ENCODE measurements at regions not wholly inside any gene's neighbourhood (a gene's known extent, or its start where the extent isn't known, plus 50 kb on each side); places are given as distances from the start of the nearest gene placed in this dataset.

GRCh38 chr3:117793622-117794265 is 1084.2 kb downstream of the TUSC7 start:
- no TSS peak for BruUV-seq (replicated peaks)
- H3K9me3 ChIP-seq (ENCODE audit: low read length), result peaks cover 5% of the 10 kb centered on the region; the same call in 1 of the 2 replicates
- no peak overlapping the region for H3K4me3 ChIP-seq (ENCODE audit: low read length)
- ATAC-seq (no peak), DNase-seq (no peak)
- no peaks in the 10 kb centered on the region for H3K36me3 ChIP-seq (ENCODE audit: low read depth, low read length)
- CTCF ChIA-PET, result no interaction called here
- H3K9me2 ChIP-seq (replicated peaks; ENCODE audit: low read length), result no peaks in the 10 kb centered on the region
- no peak overlapping the region for H3K9ac ChIP-seq (ENCODE audit: low read length)
- POLR2A ChIA-PET (ENCODE audit: unreplicated experiment), result no interaction called here
- TF ChIP-seq EZH2 (IDR thresholded peaks at IDR 0.05; ENCODE audit: low read length, unreplicated experiment) (no peak), EZH2phosphoT487 (IDR thresholded peaks at IDR 0.05; ENCODE audit: borderline replicate concordance, low read length) (no peak)
- TF ChIP-seq, protein P1, sequence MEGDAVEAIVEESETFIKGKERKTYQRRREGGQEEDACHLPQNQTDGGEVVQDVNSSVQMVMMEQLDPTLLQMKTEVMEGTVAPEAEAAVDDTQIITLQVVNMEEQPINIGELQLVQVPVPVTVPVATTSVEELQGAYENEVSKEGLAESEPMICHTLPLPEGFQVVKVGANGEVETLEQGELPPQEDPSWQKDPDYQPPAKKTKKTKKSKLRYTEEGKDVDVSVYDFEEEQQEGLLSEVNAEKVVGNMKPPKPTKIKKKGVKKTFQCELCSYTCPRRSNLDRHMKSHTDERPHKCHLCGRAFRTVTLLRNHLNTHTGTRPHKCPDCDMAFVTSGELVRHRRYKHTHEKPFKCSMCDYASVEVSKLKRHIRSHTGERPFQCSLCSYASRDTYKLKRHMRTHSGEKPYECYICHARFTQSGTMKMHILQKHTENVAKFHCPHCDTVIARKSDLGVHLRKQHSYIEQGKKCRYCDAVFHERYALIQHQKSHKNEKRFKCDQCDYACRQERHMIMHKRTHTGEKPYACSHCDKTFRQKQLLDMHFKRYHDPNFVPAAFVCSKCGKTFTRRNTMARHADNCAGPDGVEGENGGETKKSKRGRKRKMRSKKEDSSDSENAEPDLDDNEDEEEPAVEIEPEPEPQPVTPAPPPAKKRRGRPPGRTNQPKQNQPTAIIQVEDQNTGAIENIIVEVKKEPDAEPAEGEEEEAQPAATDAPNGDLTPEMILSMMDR (conservative IDR thresholded peaks at IDR 0.05; ENCODE audit: low read depth, low read length), result no peak
- no peaks in the 10 kb centered on the region for H3F3A ChIP-seq (ENCODE audit: low read length, unreplicated experiment)
- no peak overlapping the region for H3K27ac ChIP-seq (ENCODE audit: low read length)
- H3K4me2 ChIP-seq (ENCODE audit: low read length), result no peak overlapping the region
- intact Hi-C loops (cut with micrococcal nuclease), result no loop called here
- no peak overlapping the region for H2AFZ ChIP-seq (ENCODE audit: low read length)
- H4K20me1 ChIP-seq (ENCODE audit: low read length), result no peaks in the 10 kb centered on the region
- H3K4me1 ChIP-seq (ENCODE audit: insufficient read depth, low read length), result no peaks in the 10 kb centered on the region
- H3K27me3 ChIP-seq (ENCODE audit: low read length), result no peaks in the 10 kb centered on the region
- no peaks in the 10 kb centered on the region for H3K79me2 ChIP-seq (ENCODE audit: low read length)

DNA sequence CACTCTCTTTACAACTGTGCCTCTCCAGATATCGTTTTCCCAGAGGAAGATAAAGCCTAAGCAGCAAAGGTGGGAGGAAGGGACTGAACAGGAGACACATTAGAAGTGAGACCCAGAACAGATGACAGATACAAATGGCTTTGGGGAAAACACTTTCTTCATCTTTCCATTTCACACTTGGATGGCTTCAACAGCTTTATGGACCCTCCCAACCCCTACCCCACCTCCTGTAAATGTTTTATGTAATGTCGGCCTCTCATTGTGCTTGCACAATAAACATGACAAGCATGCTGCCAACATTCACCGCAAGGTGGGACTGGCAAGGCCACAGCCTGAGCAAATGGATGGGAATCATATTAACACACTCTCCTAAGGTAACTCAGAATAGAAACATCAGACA is 1088.6 kb downstream of the TUSC7 start:
- Histone ChIP-seq H3K9me2 (replicated peaks; ENCODE audit: low read length) (no peaks in the 10 kb centered on the region), H3K36me3 (ENCODE audit: low read depth, low read length) (no peaks in the 10 kb centered on the region), H3K9me3 (ENCODE audit: low read length) (0 out of 2 replicates have a peak, but pooled peaks cover 5% of the 10 kb centered on the region), H3K4me3 (ENCODE audit: low read length) (no peak overlapping the region), H3K27ac (ENCODE audit: low read length) (no peak overlapping the region), H3K27me3 (ENCODE audit: low read length) (no peaks in the 10 kb centered on the region), H3F3A (ENCODE audit: low read length, unreplicated experiment) (no peaks in the 10 kb centered on the region), H3K9ac (ENCODE audit: low read length) (no peak overlapping the region), H3K4me1 (ENCODE audit: insufficient read depth, low read length) (no peaks in the 10 kb centered on the region), H3K4me2 (ENCODE audit: low read length) (no peak overlapping the region), H3K79me2 (ENCODE audit: low read length) (no peaks in the 10 kb centered on the region), H2AFZ (ENCODE audit: low read length) (no peak overlapping the region), H4K20me1 (ENCODE audit: low read length) (no peaks in the 10 kb centered on the region)
- no TSS peak for BruUV-seq (replicated peaks)
- ChIA-PET CTCF (no interaction called here), POLR2A (ENCODE audit: unreplicated experiment) (no interaction called here)
- DNase-seq, result no peak
- intact Hi-C loops (cut with micrococcal nuclease), result no loop called here
- no peak for ATAC-seq
- TF ChIP-seq, protein P1 (conservative IDR thresholded peaks at IDR 0.05; ENCODE audit: low read depth, low read length), result no peak
- TF ChIP-seq EZH2phosphoT487 (IDR thresholded peaks at IDR 0.05; ENCODE audit: borderline replicate concordance, low read length) (no peak), EZH2 (IDR thresholded peaks at IDR 0.05; ENCODE audit: low read length, unreplicated experiment) (no peak)

DNA sequence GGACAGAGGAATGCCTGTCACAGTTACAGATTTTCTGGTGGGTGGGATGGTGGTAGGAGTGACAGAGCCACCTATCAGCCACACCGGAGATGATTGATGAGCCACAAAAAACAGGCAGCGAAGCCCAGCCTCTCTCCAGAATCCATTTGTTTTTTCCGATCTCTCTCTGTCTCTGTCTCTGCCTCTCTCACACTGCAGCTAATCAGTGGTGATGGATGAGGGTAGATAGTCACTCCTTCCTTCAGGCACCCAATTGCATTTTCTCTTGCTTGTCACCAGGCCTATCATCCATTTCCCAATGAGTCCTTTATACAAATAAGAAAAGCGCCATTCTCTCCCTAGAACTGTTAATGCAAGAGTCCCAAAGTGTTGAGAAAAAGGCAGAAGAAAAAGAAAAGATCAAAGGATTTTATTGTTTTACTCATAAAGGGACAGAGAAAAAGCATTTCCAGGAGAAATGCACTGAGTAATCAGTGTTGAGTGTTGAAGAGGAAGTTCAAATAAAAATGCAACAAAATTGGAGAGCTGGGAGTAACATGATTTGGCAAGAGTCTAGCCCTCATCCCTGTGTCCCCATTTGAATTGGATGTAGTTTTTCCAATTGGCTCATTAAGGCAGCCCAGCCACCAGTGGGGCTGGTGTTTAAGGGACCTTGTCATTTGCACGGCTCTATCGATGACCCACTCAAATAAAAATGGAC is 1089.3 kb downstream of the TUSC7 start:
- ChIA-PET POLR2A (ENCODE audit: unreplicated experiment) (no interaction called here), CTCF (no interaction called here)
- H3K4me3 ChIP-seq (ENCODE audit: low read length), result no peak overlapping the region

More for the DNA sequence above, 1089.3 kb downstream of the TUSC7 start:
- H3K79me2 ChIP-seq (ENCODE audit: low read length), result no peaks in the 10 kb centered on the region
- DNase-seq, result no peak
- no peaks in the 10 kb centered on the region for H3K27me3 ChIP-seq (ENCODE audit: low read length)
- no peaks in the 10 kb centered on the region for H4K20me1 ChIP-seq (ENCODE audit: low read length)
- intact Hi-C loops (cut with micrococcal nuclease), result no loop called here
- H3K9ac ChIP-seq (ENCODE audit: low read length), result no peak overlapping the region
- no peaks in the 10 kb centered on the region for H3K4me1 ChIP-seq (ENCODE audit: insufficient read depth, low read length)
- no peaks in the 10 kb centered on the region for H3K36me3 ChIP-seq (ENCODE audit: low read depth, low read length)
- ATAC-seq, result no peak
- H3K27ac ChIP-seq (ENCODE audit: low read length), result no peak overlapping the region
- no peak overlapping the region for H2AFZ ChIP-seq (ENCODE audit: low read length)
- H3F3A ChIP-seq (ENCODE audit: low read length, unreplicated experiment), result no peaks in the 10 kb centered on the region
- H3K9me2 ChIP-seq (replicated peaks; ENCODE audit: low read length), result no peaks in the 10 kb centered on the region
- H3K9me3 ChIP-seq (ENCODE audit: low read length), result 0 out of 2 replicates have a peak, but pooled peaks cover 5% of the 10 kb centered on the region
- H3K4me2 ChIP-seq (ENCODE audit: low read length), result no peak overlapping the region
- no TSS peak for BruUV-seq (replicated peaks)
- no peak for TF ChIP-seq EZH2phosphoT487 (IDR thresholded peaks at IDR 0.05; ENCODE audit: borderline replicate concordance, low read length)
- TF ChIP-seq, protein P1 (conservative IDR thresholded peaks at IDR 0.05; ENCODE audit: low read depth, low read length), result no peak
- TF ChIP-seq EZH2 (IDR thresholded peaks at IDR 0.05; ENCODE audit: low read length, unreplicated experiment), result no peak

Measured in PC-3 (cell line).